HG02970 (cell line): ENCODE measurements at regions not wholly inside any gene's neighbourhood (a gene's known extent, or its start where the extent isn't known, plus 50 kb on each side); places are given as distances from the start of the nearest gene placed in this dataset.
"Not testable (repeated sequence)": the region's sequence is repeated elsewhere in the genome, so short reads cannot be mapped to it uniquely, and the experiment has no call there.

Experiments
- ATAC-seq: cut with Tn5 transposase; IDR thresholded peaks from one replicate; pipeline ENCODE4 v1.9.1; 2021; ENCODE audit warnings: mild to moderate bottlenecking, moderate library complexity, moderate number of reproducible peaks; ENCODE audit not compliant: unreplicated experiment, low FRiP score

DNA sequence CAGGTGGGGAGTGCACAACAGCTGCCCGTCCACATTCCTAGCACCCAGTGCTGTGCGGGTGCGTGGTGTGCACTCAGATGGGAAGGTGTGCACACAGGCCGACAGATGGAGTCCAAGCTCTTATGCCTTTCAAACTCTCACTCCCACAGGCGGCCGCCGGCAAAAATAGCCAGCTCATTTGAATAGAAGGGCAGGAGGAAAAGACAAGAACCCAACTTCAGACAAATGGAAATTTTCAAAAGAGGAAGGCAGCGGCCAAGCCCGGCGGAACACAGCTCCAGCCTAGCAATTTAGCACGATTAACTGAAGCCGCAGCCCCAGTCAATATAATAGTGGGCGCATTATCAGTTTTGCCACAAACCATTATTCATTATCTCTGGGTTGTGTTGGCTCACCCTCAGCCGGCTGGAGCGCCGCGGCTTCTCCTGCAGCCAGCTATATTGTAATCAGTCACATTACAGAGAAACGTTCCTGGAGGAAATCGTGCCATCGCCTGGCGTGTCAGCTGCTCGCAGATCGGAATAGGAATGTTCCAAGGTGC, 103.9 kb upstream of the SEC14L1 start:
- ATAC-seq, result no peak

DNA sequence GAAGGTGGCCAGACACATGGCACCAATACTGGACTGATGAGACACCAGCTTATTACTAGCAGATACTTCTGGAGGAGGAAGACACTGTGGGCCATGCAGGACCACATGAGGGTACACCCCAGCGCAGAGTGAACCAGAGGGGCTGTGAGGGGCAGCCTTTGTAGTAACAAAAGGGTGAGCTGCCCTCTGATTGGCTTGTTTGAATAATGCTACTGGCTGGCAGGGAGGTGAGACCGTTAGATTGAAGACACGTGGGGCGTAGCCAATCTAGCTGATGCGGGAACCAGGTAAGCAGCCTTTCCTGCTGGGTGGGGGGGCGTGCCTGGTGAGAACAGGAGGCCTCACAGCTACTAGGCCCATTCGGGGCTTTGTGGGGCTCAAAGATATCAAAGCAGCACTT, 102.8 kb upstream of the SEC14L1 start:
- ATAC-seq, result no peak

DNA sequence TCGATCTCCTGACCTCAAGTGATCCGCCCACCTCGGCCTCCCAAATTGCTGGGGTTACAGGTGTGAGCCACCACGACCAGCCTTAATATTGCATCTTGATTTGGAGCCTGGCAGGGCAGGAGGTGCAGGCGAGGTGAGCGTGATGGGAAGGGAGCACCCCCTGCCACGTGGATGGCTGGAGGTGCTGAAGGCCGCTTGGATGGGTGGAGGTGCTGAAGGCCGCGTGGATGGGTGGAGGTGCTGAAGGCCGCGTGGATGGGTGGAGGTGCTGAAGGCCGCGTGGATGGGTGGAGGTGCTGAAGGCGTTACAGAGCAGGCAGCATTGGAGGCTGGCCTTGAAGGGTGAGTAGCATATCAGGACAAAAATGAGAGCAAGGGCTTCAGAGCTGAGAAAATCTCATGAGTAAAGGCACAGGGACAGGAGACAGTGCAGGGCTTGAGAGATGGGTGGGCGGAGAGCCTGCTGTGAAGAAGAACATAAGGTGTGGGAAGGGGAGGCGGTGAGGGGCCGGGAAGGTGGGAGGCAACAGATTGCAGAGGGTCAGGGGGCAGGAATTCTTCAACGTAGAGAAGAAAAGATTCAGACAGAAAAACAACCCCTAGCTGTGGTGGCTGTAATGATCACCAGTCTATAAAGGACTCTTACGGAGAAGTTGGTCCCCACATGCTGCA, 101.7 kb upstream of the SEC14L1 start:
- no peak for ATAC-seq

DNA sequence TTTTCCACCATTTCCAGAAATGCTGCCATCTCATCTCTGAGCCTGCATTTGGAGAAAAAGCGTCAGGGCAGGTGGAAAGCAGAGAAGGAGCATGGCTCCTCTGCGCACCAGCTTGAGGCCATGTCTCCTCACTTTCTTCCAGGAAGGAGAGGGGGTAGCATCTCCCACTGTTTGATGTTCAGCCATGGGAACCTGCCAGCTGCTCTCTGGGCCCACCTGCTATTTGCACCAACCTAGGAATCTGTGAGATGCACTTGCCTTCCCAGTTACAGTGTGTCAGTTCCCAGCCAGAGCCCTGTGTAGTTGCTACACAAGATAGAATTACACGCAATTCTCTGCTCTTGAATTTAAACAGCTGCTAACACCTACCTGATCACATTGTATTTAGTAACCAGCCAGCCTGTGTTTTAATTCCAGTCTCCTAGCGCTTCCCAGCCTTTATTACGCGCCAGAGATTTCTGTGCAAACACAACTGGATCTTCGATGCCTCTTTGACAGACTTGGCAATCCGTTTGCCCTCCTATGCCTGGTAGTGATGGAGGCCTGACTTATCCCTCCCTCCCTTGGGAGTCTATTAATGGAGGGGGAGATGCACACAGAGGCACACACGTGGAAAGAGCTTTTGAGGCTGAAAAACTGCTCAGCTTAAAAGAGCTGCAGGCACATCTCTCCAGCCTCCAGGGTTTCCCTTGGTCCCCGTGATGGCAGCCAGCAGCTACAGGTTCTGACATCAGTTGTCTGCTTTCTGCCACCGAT, 98.1 kb upstream of the SEC14L1 start:
- ATAC-seq, result no peak

DNA sequence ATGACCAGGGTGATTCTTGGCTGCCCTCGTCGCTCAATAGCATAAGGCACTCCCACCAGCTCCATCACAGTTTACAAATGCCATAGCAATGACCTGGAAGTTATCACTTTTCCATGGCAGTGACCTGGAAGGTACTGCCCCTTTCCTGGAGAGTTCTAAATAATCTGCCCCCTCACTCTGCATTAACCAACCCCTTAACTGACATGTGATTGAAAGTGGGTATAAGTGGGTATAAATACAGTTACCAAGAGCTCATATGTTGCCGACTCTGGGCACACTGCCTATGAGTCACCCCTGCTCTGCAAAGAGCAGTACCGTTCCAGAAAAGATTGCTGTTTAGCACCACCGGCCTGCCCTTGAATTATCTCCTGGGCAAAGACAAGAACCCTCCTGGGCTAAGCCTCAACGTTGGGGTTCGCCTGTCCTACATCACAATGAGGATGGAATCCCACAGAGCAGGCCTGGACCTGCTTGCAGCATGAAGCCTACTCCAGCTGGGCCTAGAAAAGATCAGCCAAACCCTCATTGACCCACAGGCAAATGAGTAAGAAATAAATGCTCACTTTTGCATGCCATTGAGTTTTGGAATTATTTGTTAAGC, 95.2 kb upstream of the SEC14L1 start:
- ATAC-seq, result no peak

DNA sequence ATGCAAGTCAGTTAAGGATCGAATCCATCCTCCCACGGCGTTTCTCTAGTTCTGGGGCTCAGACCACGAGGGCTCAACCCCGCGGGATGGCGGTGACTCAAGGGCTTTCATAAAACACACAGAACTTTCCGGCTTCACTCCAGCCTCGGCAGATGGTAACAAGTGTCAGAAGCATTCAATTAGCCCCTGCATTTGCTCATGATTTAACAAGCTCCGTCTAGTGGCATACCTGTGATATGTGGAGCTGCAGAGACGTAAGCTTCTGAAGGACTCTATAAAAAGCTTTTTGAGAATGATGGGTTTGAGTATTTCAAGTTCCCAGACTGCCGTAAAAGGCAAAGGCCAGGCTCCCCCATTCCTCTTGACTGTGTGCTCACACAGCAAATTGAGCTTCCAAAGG, 91.3 kb upstream of the SEC14L1 start:
- no peak for ATAC-seq

DNA sequence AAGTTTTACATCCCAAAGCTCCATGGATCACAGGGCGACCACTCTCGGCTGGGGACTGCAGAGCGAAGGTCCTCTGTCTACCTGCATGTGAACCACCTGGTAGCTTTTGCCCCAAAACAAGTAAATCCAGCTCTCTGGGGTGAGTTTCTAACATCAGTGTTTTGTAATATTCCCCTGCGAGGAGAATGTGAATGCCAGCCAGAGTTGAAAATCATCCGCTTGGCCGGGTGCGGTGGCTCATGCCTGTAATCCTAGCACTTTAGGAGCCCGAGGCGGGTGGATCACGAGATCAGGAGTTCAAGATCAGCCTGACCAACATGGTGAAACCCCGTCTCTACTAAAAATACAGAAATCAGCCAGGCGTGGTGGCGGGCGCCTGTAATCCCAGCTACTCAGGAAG, 89.9 kb upstream of the SEC14L1 start:
- not testable (repeated sequence) for ATAC-seq

DNA sequence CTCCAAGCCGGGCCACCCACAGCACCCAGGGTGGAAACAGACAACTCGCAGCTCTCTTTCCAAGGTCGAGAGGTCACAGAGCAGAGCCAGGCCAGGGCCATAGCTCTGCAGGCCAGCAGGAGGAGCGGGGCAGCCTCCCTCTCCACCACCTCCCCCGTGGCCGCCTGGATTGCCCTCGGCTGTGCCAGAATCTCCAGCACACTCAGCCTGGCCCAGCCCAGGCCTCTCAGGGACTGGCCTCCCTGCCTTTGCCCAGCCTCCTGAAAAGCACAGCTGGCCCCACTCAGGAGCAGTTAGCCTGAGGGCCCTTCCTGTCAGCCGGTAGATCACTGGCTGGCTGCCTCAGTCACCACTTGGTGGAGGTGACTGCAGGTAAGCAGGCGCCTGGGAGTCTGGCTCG, 85.8 kb upstream of the SEC14L1 start:
- no peak for ATAC-seq

DNA sequence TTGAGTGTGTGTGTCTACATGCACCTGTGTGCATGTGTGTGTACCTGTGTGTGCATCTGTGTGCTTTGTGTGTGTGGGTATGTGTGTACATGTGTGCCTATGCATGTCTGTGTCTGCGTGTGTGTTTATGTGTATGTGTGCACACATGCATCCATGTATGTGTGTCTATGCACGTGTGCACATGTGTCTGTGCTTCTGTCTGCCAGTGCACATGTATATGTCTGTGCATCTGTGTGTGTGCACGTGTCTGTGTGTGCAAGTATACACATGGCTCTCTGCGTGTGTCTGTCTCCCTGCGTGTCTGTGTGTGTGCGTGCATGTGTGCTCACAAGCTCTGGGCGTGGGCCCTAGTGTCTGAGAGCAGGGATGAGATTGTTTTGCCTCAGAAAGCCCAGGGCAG, 85.3 kb upstream of the SEC14L1 start:
- no peak for ATAC-seq

DNA sequence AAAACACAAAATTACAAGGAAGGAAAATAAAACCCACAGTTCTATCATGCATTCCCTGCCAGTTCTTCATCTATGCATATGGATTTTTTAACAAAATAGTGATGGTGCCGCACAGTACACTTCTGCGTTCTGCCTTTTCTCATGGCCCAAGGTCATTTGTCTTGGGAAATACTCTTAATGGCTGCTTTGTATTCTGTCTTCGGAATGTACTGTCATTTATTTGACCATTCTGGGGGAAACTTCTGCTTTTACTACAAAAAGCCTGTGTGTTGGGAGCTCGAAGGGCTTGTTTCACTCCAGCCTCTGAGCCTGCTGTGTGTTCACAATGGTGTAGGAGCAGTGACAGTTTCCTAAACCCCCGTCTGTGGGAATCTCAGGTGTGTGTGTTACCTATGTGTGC, 82.8 kb upstream of the SEC14L1 start:
- no peak for ATAC-seq

DNA sequence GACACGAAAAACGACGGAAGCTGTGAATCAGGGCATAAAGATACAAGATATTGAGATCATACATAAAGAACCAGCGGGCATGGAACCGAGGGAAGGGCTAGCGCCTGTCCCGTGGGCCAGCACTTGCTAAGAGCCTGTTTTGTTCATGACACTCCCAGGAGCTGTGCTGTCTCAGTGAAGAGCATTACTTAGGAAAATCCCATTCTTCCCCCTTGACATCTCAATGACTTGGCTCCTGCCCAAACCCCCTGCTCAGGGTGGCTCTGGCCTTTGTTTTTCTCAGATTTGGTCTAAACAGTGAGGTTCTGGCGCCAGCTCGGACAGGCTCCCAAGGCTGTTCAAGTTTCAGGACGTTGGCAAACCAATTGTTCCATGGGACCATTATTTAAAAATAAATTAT, 79.1 kb upstream of the SEC14L1 start:
- ATAC-seq, result no peak

DNA sequence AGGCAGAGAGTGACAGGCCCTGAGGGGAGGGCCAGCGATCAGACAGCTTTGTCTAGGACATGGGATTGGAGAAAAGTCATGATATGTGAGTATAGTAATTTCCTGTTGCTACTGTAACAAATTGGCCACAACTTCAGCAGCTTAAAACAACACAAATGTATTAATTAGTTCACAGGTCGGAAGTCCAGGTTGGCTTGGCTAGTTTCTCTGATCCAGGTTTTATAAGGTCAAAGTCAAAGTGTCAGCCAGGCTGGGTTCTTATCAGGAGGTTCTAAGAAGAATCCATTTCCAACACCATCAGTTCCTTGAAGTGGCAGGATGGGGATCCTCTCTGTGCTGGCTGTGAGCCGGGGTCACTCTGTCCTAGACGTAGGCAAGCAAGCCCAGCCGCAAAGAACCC, 76.2 kb upstream of the SEC14L1 start:
- no peak for ATAC-seq

DNA sequence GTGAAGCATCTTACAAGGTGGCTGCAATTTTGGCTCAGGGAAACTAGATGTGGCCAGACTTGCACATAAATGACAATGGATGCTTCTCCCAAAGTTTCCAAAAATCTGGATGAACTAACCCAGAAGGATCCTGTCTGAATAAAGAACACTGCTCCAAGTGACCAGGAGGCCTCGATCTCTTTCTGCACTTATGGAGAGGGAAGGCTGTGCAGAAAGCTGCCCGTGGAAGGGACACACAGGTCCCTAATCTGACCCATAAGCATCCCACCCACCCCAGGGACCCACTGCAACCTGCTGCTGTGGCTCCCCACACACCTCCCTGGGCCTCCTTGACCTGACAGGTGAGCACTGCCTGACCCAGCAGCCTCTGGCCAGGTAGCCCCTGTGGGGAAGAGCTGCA, 74.6 kb upstream of the SEC14L1 start:
- no peak for ATAC-seq

DNA sequence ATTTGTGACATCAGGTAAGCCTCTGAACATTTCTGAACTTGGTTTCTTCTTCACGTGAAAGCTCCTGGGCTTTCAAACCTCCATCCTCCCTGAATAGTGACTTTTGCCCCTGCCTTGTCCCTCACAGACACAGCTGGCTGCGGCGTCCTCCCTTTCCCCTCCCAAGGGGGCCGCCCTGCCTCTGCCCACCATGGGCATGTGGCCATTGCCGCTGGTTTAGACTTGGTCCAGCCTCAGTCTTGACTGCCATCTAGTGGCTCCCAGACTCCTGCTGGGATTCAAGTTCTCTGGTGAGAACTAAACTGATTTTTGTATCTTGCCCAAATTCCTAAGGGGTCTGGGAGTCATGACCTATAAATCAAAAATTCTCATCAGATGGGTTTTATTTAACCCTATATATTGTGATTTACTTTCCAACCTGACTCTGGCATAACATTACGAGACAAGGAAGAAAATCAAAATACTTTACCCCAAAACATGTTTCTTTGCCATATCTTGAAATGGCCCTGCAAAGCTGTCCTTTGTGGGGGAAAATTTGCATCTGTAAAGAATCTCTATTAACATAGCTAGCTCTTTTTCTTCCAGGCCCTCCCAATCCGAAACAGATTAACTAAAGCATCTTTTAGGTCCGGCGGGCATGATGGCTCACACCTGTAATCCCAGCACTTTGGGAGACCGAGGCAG, 73.9 kb upstream of the SEC14L1 start:
- ATAC-seq, result not testable (repeated sequence)

DNA sequence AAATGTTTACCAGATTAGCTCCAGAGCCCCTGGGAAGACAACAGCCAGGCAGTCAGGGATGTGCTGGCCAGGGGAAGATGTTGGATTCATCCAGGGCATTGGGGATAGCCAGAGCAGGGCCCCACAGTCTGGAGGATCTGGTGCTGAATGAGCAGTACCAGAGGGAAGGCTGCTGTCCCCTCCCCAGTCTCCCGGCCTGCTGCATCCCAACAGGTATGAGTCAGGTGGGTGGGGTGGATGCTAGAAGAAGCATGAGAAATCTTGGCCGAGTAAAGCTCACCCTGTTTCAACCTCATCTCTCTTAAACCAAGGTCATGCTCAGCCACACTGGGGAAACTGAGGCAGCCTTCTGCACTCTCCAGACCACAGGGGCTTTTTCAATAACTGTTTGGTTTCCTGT, 71.9 kb upstream of the SEC14L1 start:
- ATAC-seq, result no peak

DNA sequence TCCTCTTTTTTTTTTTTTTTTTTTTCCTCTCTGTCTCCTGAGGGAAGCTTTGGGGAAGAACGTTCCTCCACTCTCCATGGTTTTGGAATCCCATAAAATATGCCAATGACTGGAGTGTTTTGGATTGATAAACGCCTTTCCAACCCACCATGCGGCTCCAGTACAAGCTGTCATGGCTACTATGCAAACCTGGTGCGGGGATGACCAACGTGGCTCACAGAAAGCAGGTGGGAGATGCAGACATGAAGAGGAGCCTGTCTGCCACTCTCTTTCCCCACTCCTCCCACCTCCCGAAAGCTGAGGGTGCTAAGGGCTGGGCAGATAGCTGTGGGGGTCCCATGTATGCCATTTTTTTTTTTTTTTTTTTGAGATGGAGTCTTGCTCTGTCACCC, 69.9 kb upstream of the SEC14L1 start:
- ATAC-seq, result no peak

DNA sequence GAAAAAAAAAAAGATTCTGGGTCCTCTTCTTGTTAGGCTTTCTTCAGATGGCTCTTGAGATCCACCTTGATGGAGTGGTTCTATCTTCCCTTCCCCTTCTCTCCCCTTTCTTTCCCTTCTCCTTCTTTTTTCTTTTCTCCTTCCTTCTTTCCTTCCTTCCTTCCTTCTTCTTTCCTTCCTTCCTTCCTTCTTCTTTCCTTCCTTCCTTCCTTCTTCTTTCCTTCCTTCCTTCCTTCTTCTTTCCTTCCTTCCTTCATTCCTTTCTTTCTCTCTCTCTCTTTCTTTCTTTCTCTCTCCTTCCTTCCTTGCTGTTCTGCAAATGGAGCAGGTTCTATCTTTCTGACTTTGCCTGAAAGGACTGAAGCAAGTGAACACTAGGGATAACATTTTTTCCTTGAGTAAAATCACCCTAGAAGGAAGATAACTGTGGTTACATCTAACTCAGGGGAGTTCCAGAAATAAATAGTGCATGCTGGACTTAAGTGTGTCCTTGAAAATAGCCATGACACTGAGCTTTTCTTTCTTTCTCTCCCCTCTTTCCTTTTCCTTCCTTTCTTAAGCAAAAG, 68.8 kb upstream of the SEC14L1 start:
- no peak for ATAC-seq

DNA sequence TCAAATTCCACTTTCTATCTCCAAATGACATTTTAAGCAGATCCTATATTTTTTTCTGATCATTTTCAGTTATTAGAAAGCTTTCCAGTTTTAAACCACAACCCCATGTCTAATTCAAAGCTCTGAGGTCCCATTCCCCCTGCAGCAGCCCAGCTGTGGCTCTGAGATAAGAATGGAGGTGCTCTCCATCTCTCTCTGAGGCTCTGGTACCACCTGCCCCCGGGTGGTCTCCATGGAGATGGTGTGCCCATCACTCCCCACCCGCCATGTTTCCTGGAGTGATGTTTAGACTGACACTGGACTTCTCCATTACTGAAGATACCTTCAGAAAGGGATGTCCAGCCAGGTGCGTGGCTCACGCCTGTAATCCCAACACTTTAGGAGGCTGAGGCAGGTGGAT, 68.1 kb upstream of the SEC14L1 start:
- no peak for ATAC-seq

DNA sequence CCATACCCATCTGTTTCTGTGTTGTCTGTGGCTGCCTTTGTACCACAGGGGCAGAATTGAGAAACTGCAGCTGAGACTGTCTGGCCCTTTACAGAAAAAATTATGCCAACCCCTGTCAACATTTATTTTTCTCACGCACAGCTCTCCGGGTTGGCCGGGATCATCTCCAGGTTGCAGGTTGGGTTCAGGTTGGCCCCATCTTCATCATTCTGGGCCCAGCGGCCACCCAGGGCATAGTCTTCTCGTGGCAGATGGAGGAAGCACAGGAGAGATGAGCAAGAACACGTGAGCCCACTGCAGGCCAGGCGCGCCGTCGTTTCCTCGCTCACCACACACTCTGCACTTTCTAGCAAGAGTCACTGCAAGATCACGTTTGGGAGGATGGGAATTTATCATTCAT, 66.1 kb upstream of the SEC14L1 start:
- ATAC-seq, result no peak

DNA sequence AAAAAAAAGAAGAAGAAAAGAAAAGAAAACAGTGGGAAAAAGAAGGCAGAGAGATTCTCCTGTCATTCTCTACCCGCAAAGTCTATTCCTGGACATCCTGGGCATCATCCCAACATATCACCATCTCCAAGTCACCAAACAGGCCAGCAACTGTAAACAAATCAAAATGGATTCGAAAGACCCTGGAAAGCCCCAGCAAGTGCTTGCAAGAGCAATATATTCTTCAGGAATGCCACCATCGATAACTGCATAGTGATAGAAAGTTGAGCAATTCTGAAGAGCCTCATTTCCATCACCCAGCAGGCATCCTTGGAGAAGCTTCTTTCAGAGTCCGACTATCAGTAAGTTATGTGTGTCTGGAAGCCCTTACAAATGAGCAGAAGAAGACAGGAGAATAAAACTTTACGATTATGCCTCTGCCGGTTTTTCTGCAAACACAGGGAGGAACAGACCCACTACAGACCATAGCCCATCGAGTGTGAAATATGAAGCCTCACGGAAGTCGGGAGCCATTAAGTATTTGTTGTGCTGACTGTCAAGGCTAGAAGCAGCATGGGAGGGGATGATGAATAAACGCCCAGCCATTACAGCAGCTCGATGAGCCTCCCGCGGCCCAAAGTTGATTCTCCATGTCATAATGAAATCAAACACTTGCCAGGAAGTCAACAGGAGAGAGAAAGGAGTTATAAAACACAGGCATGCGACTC, 64.5 kb upstream of the SEC14L1 start:
- no peak for ATAC-seq
